G401.6 (cell line): ENCODE measurements at regions not wholly inside any gene's neighbourhood (a gene's known extent, or its start where the extent isn't known, plus 50 kb on each side); places are given as distances from the start of the nearest gene placed in this dataset.

ENCODE experiments used
- FAIRE-seq: peaks from 2 replicates; lab custom pipeline; 2012; peaks lifted over from hg19 to GRCh38; lab: Jason Lieb, UNC

DNA sequence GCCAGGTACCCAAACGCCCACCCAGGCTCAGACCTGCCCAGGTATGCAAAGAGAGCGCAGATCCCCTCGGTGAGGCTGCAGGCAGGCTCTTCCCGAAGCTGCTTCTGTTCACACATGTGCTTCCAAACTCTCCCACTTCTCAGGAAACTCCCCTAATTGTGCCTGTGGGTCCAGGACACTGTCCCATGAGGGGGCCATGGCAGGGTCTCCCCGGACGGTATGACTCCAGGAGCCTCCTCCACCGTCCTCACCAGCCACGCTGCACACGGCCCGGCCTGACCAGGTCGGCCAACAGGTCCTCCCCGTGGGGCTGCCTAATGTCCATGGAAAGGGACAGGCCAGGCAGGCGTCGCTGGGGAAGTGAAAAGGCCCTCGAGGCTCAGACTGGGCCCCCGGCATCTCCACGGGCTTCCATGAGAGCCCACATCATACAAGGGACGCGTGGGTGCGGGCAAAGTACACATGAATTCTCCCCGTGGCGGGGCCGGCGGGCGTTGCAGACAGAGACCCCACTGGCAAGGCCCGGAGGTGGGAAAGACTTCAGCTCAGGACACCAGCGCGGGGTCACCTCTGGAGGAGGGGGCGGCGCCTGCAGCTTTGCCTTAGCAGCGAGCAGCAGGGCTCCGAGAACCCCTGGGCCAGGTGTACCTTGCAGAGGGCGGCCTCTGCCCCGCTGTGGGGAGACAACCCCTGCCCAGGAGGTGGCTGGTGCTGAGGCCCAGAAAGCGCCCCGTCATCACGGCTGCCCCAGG lies 526.1 kb downstream of the BRD1 start:
- FAIRE-seq: no peak

- FAIRE-seq: no peak
These were observed 526.7 kb downstream of the BRD1 start for GRCh38 chr22:49300951-49301397.

GRCh38 chr22:49300241-49300640 lies 527.4 kb downstream of the BRD1 start:
- no peak for FAIRE-seq

DNA sequence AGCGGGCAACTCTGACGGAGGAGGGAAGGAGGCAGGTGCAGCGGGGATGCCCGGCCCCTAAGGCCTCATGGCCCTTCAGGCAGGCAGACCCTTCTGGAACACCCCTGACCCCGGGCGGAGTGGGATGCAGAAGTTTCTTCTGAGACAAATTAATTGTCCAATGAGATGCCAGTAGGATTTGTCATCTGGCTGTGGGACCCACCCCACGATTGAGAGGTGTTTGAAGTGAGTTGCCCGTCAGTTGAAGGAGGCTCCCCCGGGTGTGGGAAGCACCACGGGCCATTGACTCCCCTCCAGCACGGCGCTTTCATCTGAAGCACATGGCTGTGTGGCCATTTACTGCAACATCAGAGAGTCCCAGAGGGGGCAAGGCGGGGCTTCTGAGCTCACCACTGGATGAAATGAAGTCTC lies 527.8 kb downstream of the BRD1 start:
- FAIRE-seq: no peak

DNA sequence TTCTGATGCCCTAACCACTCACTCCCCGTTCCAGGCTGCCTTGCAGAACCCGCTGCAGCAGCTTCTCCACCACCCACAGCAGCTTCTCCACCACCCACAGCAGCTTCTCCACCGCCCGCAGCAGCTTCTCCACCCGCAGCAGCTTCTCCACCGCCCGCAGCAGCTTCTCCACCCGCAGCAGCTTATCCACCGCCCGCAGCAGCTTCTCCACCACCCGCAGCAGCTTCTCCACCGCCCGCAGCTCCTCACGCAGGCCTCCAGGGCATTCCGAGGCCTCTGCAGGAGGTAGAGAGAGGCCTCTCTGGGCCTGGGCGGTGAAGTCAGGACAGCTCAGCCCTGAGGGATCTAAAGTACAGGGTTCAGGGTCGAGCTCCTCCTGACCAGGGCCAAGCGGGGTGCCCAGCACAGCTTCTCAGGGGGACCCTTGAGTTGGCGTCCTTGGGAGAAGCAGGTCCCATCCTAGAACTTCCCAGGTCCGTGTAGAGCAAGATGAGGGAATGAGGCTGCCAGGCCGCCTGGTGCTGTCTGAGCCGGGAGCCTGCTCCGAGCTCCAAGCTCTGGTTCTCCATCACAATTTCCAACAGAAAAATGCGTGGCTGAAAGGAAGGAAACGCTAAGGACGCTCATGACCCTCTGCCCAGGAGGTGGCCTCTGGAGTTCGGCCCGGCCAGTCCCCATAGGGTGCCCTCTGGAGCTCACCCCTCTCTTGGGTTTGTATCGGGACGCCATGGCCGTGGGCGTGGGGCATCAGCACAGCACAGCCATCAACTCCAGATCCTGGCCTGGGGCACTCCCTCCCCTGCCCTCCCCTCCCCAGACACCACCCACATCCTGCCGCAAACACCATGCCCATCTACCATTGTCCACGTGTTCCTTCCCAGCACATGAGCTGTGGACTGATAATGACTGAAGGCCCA lies 528.6 kb downstream of the BRD1 start:
- FAIRE-seq: no peak

DNA sequence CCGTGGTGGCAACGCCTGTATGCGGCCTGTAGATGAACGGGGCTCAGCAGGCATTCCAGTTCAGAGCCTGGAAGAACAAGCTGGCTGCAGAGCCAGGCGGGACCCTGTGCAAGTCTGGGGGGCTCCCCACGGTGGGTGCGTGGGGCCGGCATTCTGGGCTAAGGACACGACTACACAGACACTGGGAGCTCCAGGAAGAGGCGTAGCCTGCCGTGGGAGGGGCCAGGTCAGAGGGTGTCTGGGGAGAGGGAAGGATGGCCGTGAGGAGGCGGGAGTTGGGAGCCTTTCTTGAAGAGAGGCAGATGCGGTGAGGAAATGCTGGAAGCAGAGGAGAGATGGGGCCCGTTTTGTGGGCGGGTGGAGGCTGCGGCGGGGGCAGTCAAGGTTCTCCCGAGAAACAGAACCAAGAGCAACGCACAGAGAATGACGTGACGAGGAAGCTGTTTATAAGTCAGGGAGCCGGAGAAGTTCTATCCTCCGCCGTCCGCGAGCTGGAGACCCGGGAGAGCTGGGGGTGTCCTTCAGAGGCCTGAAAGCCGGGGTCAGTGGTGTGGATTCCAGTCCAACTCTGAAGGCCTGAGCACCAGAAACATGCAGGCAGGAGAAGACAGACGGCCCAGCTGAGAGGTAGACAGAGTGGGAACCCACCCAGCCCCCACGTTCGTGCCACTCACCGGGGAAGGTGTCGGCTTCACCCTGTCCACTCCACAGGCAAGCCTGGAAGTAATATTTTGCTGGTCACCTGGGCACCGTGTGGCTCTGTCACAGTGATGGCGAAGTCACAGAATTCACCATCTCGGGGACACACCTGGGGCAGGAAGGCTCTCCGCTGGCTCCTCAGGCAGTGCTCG lies 529.6 kb downstream of the BRD1 start:
- no peak for FAIRE-seq

GRCh38 chr22:49297286-49297870 lies 530.3 kb downstream of the BRD1 start:
- FAIRE-seq: no peak

DNA sequence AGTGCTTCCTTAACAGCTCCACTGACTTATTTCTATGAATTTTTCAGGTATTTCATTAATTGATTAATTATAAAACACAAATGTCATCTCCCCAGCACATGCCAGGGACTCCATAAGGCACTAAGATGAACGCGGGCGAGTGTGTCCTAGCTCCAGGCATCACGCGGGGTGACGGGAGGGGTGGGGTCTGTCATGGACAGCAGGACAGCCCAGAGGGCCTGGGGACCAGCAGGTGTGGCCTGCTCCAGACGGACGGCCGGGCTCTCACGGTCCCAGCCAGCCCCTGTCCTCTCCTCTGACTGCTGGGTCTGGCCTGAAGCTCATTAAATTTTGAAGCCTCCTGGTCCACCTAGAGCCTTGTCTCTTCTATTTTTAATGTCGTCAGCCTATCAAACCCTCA lies 531.1 kb downstream of the BRD1 start:
- no peak for FAIRE-seq

DNA sequence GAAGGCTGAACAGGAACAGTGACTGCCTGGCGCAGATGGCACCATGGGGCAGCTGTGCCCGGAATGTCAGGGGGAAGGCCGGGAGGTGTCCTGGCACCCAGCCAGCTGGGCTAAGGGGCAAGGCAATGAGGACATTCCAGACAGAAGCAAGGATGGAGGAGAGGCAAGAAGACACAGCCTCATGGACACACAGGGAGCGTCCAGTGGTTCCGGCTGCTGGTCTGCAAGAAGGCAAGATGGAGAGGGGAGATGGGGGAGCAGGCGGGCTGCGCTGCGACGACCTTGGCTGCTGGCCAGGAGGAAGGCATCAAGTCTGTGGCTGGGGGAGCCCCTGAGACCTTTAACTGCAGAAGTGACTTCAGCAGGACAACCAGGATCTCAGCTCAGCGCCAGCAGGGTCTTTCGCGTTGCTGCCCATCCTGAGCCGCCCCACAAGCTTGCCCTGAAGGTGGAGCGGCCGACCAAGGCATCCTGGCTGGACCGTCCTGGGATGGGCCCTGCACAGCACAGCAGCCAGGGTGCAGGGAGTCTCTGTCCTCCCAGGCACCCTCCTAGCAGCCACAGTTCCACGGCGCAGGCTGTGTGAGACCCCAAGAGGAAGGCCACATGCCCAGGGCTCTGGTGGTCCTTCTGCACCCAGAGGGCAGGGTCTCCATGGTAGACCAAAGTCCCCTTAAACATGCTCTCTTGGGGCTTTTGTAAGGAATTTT lies 531.7 kb downstream of the BRD1 start:
- no peak for FAIRE-seq

DNA sequence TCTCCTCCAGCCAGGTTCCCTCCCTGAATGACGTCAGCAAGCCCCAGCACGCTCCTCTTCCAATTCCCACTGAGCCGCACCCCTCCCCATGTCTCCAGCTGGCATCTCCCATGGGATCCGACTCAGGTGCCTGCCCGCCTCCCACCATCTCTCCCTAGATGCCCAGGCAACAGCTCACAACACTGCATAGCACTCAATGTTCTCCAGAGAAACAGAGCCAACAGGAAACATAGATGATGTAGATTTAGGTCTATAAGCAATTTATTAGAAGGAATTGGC lies 532.3 kb downstream of the BRD1 start:
- no peak for FAIRE-seq

GRCh38 chr22:49294656-49295464 lies 532.8 kb downstream of the BRD1 start:
- no peak for FAIRE-seq

DNA sequence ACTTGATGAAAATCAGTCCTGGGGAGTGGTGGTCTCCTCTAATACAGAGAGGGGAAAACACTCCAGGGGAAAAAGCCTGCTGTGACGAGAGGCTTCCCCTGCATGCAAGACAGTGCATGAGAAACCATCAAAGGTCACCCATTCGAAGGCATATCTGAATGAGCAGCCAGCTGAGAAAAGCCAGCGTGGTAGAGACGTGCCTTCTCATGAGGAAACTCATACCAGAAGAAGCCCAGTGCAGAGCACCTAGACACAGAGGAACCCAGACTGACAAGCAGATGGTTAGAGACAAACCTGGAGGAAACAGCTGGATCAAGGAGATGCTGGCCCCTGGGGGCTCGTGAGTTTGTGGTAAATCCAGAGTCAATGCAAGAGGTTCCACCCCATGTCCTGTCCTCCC lies 534.8 kb downstream of the BRD1 start:
- FAIRE-seq: no peak

- FAIRE-seq: no peak
These were observed 535.9 kb downstream of the BRD1 start for GRCh38 chr22:49291781-49292180.

DNA sequence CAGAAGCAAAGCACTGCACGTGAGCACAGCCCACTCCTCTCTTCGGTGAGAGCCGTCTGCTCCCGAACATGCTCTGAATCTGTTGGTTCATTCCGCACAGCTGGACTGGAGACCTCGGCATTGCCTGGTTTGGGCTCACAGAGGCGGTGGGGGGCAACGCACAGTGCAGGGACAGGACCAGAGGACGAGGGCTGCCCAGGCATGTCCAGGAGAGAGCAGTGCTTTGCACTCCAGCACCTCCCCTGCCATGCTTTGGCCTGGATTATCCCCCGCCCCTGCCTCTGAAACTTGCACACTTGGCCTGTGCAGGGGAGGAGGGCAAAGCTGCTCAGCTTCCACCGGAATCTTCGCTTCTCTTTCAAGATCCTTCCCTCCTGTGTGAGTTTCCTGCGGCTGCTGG lies 536.5 kb downstream of the BRD1 start:
- no peak for FAIRE-seq

GRCh38 chr22:49290711-49291110 lies 537.0 kb downstream of the BRD1 start:
- no peak for FAIRE-seq

GRCh38 chr22:49289822-49290679 lies 537.6 kb downstream of the BRD1 start:
- no peak for FAIRE-seq

DNA sequence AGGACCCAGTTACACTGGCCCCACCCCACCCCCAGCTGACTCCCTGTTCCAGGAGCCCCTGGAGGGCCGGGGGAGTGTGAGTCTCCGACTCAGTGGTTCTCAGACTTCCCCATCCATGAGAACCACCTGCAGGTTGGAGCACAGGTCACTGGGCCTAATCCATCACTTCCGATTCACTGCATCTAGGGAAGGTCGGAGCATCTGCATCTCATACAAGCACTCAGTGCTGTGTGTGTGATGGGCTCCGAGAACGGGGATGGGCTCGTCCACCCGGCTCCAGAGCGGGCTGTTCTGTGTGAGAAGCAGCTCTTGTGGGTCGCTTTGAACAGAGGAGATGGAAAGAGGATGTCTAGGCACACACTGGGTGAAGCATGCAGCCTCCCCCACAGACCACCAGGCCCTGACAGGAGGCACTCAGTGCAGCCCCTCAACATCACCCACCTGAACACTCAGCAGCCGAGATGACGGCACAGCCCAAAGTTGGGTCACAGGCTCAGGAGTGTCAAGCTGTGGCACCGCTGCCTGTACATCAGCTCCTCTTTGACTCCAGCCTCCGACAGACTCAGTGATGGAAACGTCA lies 541.4 kb downstream of the BRD1 start:
- no peak for FAIRE-seq

GRCh38 chr22:49284931-49285330 lies 542.7 kb downstream of the BRD1 start:
- FAIRE-seq: no peak

- FAIRE-seq: no peak
These were observed 543.5 kb downstream of the BRD1 start for GRCh38 chr22:49284056-49284784.
